SK-N-SH (cell line): ENCODE measurements at regions not wholly inside any gene's neighbourhood (a gene's known extent, or its start where the extent isn't known, plus 50 kb on each side); places are given as distances from the start of the nearest gene placed in this dataset.

Experiments used
- CTCF ChIA-PET: fragments of 300-600, 350-600 bp; formaldehyde crosslinking; extraction: SDS; loops from one replicate; lab custom pipeline; 2021; lab: Yijun Ruan, JAX
- POLR2A ChIA-PET: fragments of 350-600 bp; sonication (Branson Sonifier 250); formaldehyde crosslinking; extraction: SDS; loops from one replicate; lab custom pipeline; 2020; ENCODE audit warnings: antibody characterized with exemption, inconsistent platforms; lab: Yijun Ruan, JAX
- DNase-seq: peaks from one replicate; pipeline ENCODE4 v3.0.0; 2012
- H2AFZ ChIP-seq: fragments of 200-600 bp; sonication (generic); 2 replicates; pipeline ENCODE4 v1.8.1; 2016; ENCODE audit warnings: antibody characterized with exemption, mild to moderate bottlenecking, low read depth
- H3F3A ChIP-seq: fragments of 200-600 bp; sonication (generic); replicated peaks from 2 replicates; pipeline ENCODE3; 2016; ENCODE audit warnings: antibody characterized with exemption, mild to moderate bottlenecking; ENCODE audit not compliant: insufficient read depth
- H3K27ac ChIP-seq, 2 experiments: fragments of 200-500 bp in 1 of 2; fragments of 200-600 bp in 1 of 2; sonication (Bioruptor generic) in 1 of 2; sonication (generic), shearing (Covaris generic) in 1 of 2; 2 replicates each; pipeline versions ENCODE4 v1.5.1 to v1.6.1; 2014 to 2016; ENCODE audit warnings: low read depth in 2 of 2, inconsistent platforms in 1 of 2, low read length in 1 of 2, mild to moderate bottlenecking in 1 of 2, mixed read lengths in 1 of 2
- H3K27me3 ChIP-seq: fragments of 200-600 bp; sonication (generic), shearing (Covaris generic); 2 replicates; pipeline ENCODE4 v1.6.1; 2016; ENCODE audit warnings: mixed run types; ENCODE audit not compliant: insufficient read depth
- H3K36me3 ChIP-seq, 2 experiments: fragments of 200-500 bp in 1 of 2; fragments of 200-600 bp in 1 of 2; sonication (Bioruptor generic) in 1 of 2; sonication (generic) in 1 of 2; replicated peaks in 1 of 2; 2 replicates each; pipeline versions ENCODE3 to v1.5.1; 2014 to 2016; ENCODE audit warnings: low read length in 1 of 2, mild to moderate bottlenecking in 1 of 2; ENCODE audit not compliant: insufficient read depth in 2 of 2, control insufficient read depth in 1 of 2
- H3K4me1 ChIP-seq, 2 experiments: fragments of 200-500 bp in 1 of 2; fragments of 200-600 bp in 1 of 2; sonication (Bioruptor generic) in 1 of 2; sonication (generic), shearing (Covaris generic) in 1 of 2; 2 replicates each; pipeline versions ENCODE4 v1.5.1 to v1.6.1; 2014 to 2016; ENCODE audit warnings: low read depth in 1 of 2, low read length in 1 of 2, mixed run types in 1 of 2; ENCODE audit not compliant: insufficient read depth in 2 of 2, control insufficient read depth in 1 of 2
- H3K4me2 ChIP-seq: fragments of 200-600 bp; sonication (generic), shearing (Covaris generic); 2 replicates; pipeline ENCODE4 v1.6.1; 2017; ENCODE audit warnings: mixed run types
- H3K4me3 ChIP-seq, 2 experiments: fragments of 200-500 bp in 1 of 2; fragments of 200-600 bp in 1 of 2; sonication (Bioruptor generic) in 1 of 2; sonication (generic), shearing (Covaris generic) in 1 of 2; 2 replicates each; pipeline versions ENCODE4 v1.5.1 to v1.8.1; 2014 to 2016; ENCODE audit warnings: low read depth in 2 of 2, inconsistent platforms in 1 of 2, low read length in 1 of 2, mild to moderate bottlenecking in 1 of 2, mixed read lengths in 1 of 2, moderate library complexity in 1 of 2
- H3K79me2 ChIP-seq: fragments of 200-600 bp; sonication (generic); 2 replicates; pipeline ENCODE4 v1.8.1; 2017; ENCODE audit warnings: mild to moderate bottlenecking; ENCODE audit not compliant: insufficient read depth
- H3K9ac ChIP-seq: fragments of 200-600 bp; sonication (generic); 2 replicates; pipeline ENCODE4 v1.6.1; 2017; ENCODE audit warnings: mixed run types
- H3K9me2 ChIP-seq: fragments of 200-600 bp; sonication (generic); 2 replicates; pipeline ENCODE4 v1.6.1; 2017; ENCODE audit warnings: mixed run types
- H3K9me3 ChIP-seq: fragments of 200-600 bp; sonication (generic); 2 replicates; pipeline ENCODE4 v1.6.1; 2017; ENCODE audit warnings: mixed run types, mild to moderate bottlenecking, moderate library complexity
- H4K20me1 ChIP-seq: fragments of 200-600 bp; sonication (generic); 2 replicates; pipeline ENCODE4 v1.6.1; 2017; ENCODE audit warnings: mild to moderate bottlenecking, mixed run types; ENCODE audit not compliant: insufficient read depth
- CHD2 ChIP-seq: fragments of 150-350 bp; IDR thresholded peaks from 2 replicates; pipeline ENCODE4 v1.6.1; 2018; ENCODE audit warnings: low read length; ENCODE audit not compliant: partially characterized antibody
- FOSL2 ChIP-seq: IDR thresholded peaks from 2 replicates; pipeline ENCODE4 v1.4.0; 2012; ENCODE audit warnings: low read depth, mild to moderate bottlenecking, moderate library complexity, borderline replicate concordance
- FOXJ3 ChIP-seq: sonication (generic); formaldehyde crosslinking; IDR thresholded peaks from 2 replicates; pipeline ENCODE4 v1.5.1; 2020; ENCODE audit warnings: mild to moderate bottlenecking, missing genetic modification reagents
- FOXM1 ChIP-seq: IDR thresholded peaks from 2 replicates; pipeline ENCODE4 v1.4.0; 2012; ENCODE audit warnings: low read depth, mild to moderate bottlenecking
- GABPA ChIP-seq: IDR thresholded peaks from 2 replicates; pipeline ENCODE4 v1.4.0; 2012; ENCODE audit warnings: low read depth, mild to moderate bottlenecking
- GATA2 ChIP-seq: sonication (generic); formaldehyde crosslinking; IDR thresholded peaks from 2 replicates; pipeline ENCODE4 v1.5.0; 2020; ENCODE audit warnings: mild to moderate bottlenecking, missing genetic modification reagents
- IRF3 ChIP-seq: fragments of 150-350 bp; IDR thresholded peaks from 2 replicates; pipeline ENCODE4 v1.6.1; 2016; ENCODE audit warnings: mild to moderate bottlenecking, low read depth, low read length
- JUND ChIP-seq: IDR thresholded peaks from 2 replicates; pipeline ENCODE4 v1.4.0; 2012
- MAX ChIP-seq: IDR thresholded peaks from 2 replicates; pipeline ENCODE4 v1.4.0; 2012; ENCODE audit warnings: low read depth
- NFIC ChIP-seq: IDR thresholded peaks from 2 replicates; pipeline ENCODE4 v1.4.0; 2012; ENCODE audit warnings: borderline replicate concordance
- PBX3 ChIP-seq: IDR thresholded peaks from 2 replicates; pipeline ENCODE4; 2012
- POLR2AphosphoS5 ChIP-seq: IDR thresholded peaks from 2 replicates; pipeline ENCODE4 v1.6.1; 2012; ENCODE audit warnings: low read depth, low read length
- RCOR1 ChIP-seq: fragments of 150-350 bp; IDR thresholded peaks from 2 replicates; pipeline ENCODE4 v1.6.1; 2017; ENCODE audit warnings: antibody characterized with exemption, low read length
- RFX5 ChIP-seq: IDR thresholded peaks from 2 replicates; pipeline ENCODE4 v1.6.1; 2012; ENCODE audit warnings: mild to moderate bottlenecking, improper control_type of control experiment, low read length
- RXRA ChIP-seq: IDR thresholded peaks from 2 replicates; pipeline ENCODE4 v1.4.0; 2012; ENCODE audit warnings: low read depth, mild to moderate bottlenecking, borderline replicate concordance
- SIN3A ChIP-seq: IDR thresholded peaks from 2 replicates; pipeline ENCODE4 v1.6.1; 2012; ENCODE audit warnings: low read depth, mild to moderate bottlenecking, low read length, moderate library complexity, borderline replicate concordance
- TAF1 ChIP-seq: IDR thresholded peaks from 2 replicates; pipeline ENCODE4 v1.6.1; 2012; ENCODE audit warnings: low read depth, mild to moderate bottlenecking, low read length, moderate library complexity, borderline replicate concordance
- TCF12 ChIP-seq: IDR thresholded peaks from 2 replicates; pipeline ENCODE4 v1.4.0; 2012
- USF2 ChIP-seq: fragments of 150-350 bp; IDR thresholded peaks from 2 replicates; pipeline ENCODE4 v1.6.1; 2017; ENCODE audit warnings: antibody characterized with exemption, low read length, low read depth, borderline replicate concordance
- ZBTB33 ChIP-seq: IDR thresholded peaks from 2 replicates; pipeline ENCODE4 v1.4.0; 2012; ENCODE audit warnings: low read depth, borderline replicate concordance
- WGBS: methylation state at CpG from one replicate; pipeline ENCODE4 v1.1.6; 2017; ENCODE audit warnings: low lambda C conversion rate; 5-methylcytosine and 5-hydroxymethylcytosine counted together

- TF ChIP-seq MAX (no peak), IRF3 (no peak), FOXJ3 (CRISPR knock-in tag) (no peak), RFX5 (no peak), FOSL2 (no peak), GATA2 (CRISPR knock-in tag) (no peak), USF2 (no peak), FOXM1 (no peak), RCOR1 (no peak), RXRA (no peak), ZBTB33 (no peak), CHD2 (no peak), NFIC (no peak), GABPA (no peak), TCF12 (no peak), TAF1 (no peak), PBX3 (no peak), POLR2AphosphoS5 (no peak), JUND (no peak), SIN3A (no peak)
- H3K36me3 ChIP-seq = no peaks in the 10 kb centered on the region
- no peak overlapping the region for H3K4me3 ChIP-seq
- no peak overlapping the region for H2AFZ ChIP-seq
- CTCF ChIA-PET = no interaction called here
- peaks cover 3% of the 10 kb centered on the region; the same call in 1 of the 2 replicates for H3K27me3 ChIP-seq
- no peaks in the 10 kb centered on the region; a peak in 1 of 4 replicates for H3K4me1 ChIP-seq
- DNase-seq = no peak
- H4K20me1 ChIP-seq = no peaks in the 10 kb centered on the region
- no peak overlapping the region for H3K27ac ChIP-seq
- no peaks in the 10 kb centered on the region for H3K79me2 ChIP-seq
- WGBS = 57% methylated on average over 4 of the region's 8 CpGs
- no peaks in the 10 kb centered on the region for H3K9me3 ChIP-seq
- H3K9me2 ChIP-seq = no peaks in the 10 kb centered on the region
- H3K9ac ChIP-seq = no peak overlapping the region
- H3K4me2 ChIP-seq = no peak overlapping the region
- H3F3A ChIP-seq = no peaks in the 10 kb centered on the region
- POLR2A ChIA-PET = no interaction called here
Observed at GRCh38 chr2:120624061-120624737, 111.5 kb upstream of the GLI2 start.
